ENCODE measurements at regions not wholly inside any gene's neighbourhood (a gene's known extent, or its start where the extent isn't known, plus 50 kb on each side); places are given as distances from the start of the nearest gene placed in this dataset.
"Not testable (repeated sequence)": the region's sequence is repeated elsewhere in the genome, so short reads cannot be mapped to it uniquely, and the experiment has no call there.

DNA sequence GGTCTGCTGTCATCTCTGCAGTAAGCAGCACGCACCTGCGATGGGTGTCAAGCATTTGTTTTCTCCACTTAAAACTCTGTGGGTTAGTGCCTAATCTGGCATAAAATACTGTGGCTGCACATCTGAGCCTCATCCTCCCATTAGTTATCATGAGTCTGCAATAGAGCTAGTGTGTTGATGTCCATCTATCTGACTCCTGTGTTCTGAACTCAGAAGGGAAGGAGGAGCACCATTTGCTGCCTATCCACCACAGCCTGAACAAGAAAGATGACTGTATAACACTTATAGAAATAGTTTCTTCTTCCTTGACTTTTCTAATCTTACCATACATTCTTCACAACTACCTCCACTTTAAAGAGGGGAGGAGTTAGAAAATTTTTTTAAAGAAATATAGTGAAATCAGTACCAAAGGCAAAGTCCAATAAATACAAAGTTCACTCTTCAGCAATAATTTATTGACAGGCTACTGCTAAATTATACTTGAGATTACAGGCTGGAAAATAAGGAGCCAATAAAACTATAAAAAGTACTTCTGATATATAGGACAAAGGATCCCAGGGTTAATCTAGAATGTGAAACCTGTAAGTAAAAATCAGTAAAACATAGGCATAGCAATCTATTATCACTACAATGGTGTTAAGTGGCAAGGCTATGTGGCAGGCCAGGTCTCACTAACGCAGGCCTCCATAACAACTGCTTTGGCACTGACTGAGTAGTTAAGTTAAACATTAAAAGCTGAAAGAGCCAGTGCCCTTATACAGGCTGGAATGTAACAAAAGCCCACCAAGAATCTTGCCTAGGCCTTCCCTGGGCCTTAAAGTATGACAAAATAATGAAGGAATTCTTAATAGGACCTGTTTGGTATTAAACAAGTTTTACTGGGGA is 70.2 kb downstream of the LGALS9C start:
- DNase-seq (ENCODE audit: low spot score), result not testable (repeated sequence)

DNA sequence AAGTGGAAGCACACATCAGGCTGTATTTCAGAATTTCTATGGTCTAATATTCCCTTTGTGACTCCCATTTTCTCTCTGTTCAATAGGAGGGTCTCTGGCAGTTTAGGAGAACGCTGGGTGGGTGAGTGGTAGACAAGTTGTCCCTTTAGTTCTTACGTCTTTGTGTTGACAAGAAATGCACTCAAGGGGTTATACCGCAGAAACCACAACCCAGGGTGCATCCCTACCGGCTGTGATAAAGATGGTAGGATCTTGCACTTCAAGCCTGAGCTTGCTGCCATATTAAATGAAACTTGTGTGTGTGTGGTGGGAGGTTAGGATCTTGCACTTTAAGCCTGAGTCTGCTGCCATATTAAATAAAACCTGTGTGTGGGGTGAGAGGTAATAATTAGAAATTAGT is 80.5 kb downstream of the LGALS9C start:
- not testable (repeated sequence) for DNase-seq (ENCODE audit: low spot score)

DNA sequence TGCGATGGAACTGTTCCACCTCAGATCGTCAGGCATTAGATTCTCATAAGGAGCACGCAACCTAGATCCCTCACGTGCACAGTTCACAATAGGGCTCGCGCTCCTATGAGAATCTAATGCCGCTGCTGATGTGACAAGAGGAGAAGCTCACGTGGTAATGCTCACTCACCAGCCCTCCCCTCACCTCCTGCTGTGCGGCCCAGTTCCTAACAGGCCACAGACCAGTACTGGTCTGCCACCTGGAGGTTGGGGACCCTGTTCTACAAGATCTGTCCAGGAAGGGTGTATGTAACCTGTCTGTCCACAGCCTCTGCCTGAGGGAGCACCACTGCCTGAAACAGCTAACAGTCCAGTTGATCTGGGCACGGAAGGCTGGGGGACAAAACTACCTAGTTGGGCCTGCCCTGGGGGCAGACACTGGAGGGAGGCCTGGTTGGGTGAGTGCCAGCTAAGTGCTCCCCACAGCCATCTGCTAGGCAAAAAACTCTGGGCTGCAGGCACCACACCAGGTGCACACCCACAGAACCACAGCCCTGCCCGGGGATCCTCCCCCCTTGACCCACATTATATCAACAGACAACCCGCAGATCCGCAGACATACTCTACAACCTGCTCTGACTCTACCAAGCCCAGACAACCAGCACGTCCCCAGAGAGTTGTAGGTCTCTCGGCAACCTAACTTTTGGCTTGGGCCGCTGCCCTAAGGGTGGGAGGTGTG is 80.7 kb downstream of the TBC1D28 start:
- DNase-seq (ENCODE audit: low spot score), result not testable (repeated sequence)

DNA sequence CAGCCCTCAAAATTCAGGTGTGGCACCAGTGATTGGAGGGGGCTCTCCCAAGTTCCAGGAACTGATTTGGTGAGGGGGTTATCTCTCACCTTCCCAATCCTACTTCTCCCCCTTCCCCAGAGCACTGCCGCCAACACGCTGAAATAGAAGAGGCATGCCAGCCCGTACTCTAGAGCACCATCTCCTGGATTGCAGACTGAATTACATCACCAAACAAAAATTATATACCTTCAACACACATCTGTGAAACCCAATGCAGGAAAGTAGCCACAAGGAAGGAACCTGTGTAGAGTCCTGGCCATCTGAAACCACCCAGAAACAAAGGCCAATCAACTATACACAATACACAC is 80.1 kb downstream of the TBC1D28 start:
- peak; percentile 11 for DNase-seq (ENCODE audit: low spot score)

DNA sequence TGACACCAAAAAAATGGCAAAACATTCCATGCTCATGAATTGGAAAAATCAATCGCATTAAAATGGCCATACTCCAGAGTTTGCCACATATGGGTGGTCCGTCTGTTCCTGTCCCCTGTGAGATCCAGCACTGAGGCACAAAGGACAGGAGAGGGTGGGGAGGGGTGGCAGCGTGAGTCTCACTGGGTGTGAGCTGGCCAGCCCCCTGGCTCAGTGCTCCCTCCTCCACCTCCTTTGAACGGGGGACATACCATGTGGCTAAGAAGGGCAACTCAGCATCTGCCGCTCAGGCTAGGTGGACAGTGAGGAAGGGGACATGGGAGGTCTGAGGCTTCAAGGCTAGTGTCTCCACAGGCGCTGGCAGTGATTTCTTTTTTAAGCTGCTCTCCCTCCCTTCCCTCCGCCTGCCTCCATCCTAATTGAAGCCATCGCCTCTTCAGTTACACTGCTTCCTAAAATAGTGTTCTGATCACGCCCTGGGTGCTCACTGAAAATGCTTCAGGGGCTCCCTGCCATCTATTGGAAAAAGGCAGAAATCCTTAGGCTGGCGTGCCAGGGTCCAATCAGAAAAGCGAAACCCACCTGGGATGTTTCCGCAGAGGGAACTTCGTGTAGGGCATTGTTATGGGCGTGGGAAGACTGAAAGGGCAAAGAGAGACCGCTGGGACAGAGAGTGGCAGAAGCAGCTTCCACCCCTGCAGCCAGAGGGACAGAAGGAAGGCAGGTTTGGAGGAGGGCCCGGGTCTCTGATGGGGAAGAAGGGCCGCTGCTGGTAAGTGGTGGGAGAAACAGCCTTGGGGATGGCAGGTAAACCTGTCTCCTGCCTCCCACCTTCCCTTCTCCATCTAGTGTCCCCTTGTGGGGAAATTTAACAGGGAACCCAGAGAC is 75.8 kb downstream of the TBC1D28 start:
- DNase-seq (ENCODE audit: low spot score), result not testable (repeated sequence)

DNA sequence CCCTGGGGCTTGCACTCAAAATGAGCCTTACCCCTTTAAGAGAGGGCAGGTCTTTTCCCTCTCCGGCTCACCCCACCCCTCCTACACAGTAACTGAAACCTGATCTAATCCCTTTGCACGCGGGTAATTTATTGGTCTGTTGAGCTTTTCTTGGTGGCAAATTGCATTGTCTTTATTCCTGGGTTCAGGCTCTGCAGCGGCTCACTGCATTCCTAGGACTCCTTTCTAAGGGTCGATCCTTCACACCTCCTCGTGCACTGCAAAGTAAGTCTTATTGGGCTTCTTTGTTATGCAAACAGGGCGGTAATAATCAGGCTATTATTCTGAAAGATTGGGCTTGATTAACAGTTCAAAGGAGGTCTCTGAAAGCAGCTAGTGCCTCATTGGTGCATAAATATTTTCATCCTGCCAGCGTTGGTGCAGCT is 74.7 kb downstream of the TBC1D28 start:
- not testable (repeated sequence) for DNase-seq (ENCODE audit: low spot score)

DNA sequence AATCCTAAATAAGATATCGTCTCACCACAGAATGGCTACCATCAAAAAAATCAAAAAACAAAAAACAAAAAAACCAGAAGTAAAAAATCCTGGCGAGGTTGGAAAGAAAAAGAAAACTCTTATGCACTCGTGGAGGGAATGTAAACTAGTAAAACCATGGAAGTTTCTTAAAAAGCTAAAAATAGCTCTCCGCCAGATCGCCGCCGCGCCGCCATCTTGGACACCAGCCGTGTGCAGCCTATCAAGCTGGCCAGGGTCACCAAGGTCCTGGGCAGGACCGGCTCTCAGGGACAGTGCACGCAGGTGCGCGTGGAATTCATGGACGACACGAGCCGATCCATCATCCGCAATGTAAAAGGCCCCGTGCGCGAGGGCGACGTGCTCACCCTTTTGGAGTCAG is 71.7 kb downstream of the TBC1D28 start:
- not testable (repeated sequence) for DNase-seq (ENCODE audit: low spot score)

DNA sequence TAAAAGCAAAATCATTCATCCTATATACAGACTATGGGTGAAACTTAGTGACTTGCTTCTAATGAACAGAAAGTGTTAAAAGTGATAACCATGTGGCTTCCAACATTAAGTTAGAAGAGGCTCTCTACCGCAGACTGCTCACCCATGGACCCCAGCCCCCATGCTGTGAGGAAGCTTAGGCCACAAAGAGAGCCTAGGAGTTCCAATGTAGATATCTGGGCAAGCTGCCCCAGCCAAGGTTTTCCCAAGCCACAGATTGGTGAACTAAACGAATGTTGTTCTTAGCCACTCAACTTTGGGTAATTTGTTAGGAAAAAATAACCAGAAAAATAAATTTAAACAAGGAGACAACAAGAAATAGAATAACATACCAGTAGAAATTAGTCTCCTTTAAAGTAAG is 70.1 kb downstream of the TBC1D28 start:
- not testable (repeated sequence) for DNase-seq (ENCODE audit: low spot score)

Data from kidney capillary endothelial cell (primary cell).